Stomach smooth muscle (tissue), 2 donors: ENCODE measurements at regions not wholly inside any gene's neighbourhood (a gene's known extent, or its start where the extent isn't known, plus 50 kb on each side); places are given as distances from the start of the nearest gene placed in this dataset.

Source experiments
- H3K27ac ChIP-seq: one replicate; pipeline ENCODE4 v1.7.0; 2013; ENCODE audit warnings: mild to moderate bottlenecking, low read length, inconsistent platforms
- H3K27me3 ChIP-seq, 2 donors: one replicate each; pipeline ENCODE4 v1.7.0; 2013; ENCODE audit warnings: low read length in 2 of 2; ENCODE audit not compliant: insufficient read depth in 2 of 2, control insufficient read depth in 1 of 2
- H3K36me3 ChIP-seq, 2 donors: one replicate each; pipeline ENCODE4 v1.7.0; 2013; ENCODE audit warnings: low read length in 2 of 2; ENCODE audit not compliant: control insufficient read depth in 2 of 2, insufficient read depth in 2 of 2
- H3K4me1 ChIP-seq: one replicate; pipeline ENCODE4 v1.7.0; 2013; ENCODE audit warnings: low read length; ENCODE audit not compliant: control insufficient read depth, insufficient read depth
- H3K4me3 ChIP-seq, 2 donors: one replicate each; pipeline ENCODE4 v1.7.0; 2013; ENCODE audit warnings: low read length in 2 of 2
- H3K9ac ChIP-seq, 2 donors: one replicate each; pipeline ENCODE4 v1.7.0; 2013; ENCODE audit warnings: low read length in 2 of 2, mild to moderate bottlenecking in 1 of 2
- H3K9me3 ChIP-seq, 2 donors: one replicate each; pipeline ENCODE4 v1.7.0; 2013; ENCODE audit warnings: low read length in 2 of 2; ENCODE audit not compliant: control insufficient read depth in 2 of 2
- donor health status: healthy.
- donor health status: Pancreatic carcinoma.

GRCh38 chr4:141575884-141576283, 60.5 kb upstream of the IL15 start:
- no peaks in the 10 kb centered on the region for H3K9me3 ChIP-seq
- no peak overlapping the region for H3K9ac ChIP-seq
- H3K27ac ChIP-seq, result no peak overlapping the region
- no peaks in the 10 kb centered on the region for H3K27me3 ChIP-seq
- H3K4me3 ChIP-seq, result no peak overlapping the region
- H3K4me1 ChIP-seq, result no peaks in the 10 kb centered on the region
- no peaks in the 10 kb centered on the region for H3K36me3 ChIP-seq

- Histone ChIP-seq H3K9me3 (no peaks in the 10 kb centered on the region), H3K27ac (no peak overlapping the region), H3K9ac (no peak overlapping the region), H3K36me3 (no peaks in the 10 kb centered on the region), H3K27me3 (no peaks in the 10 kb centered on the region), H3K4me3 (no peak overlapping the region), H3K4me1 (no peaks in the 10 kb centered on the region)
Measured at GRCh38 chr4:141576585-141577110, 59.7 kb upstream of the IL15 start.

- no peaks in the 10 kb centered on the region for H3K36me3 ChIP-seq
- H3K9me3 ChIP-seq, result no peaks in the 10 kb centered on the region
- no peak overlapping the region for H3K27ac ChIP-seq
- no peaks in the 10 kb centered on the region for H3K27me3 ChIP-seq
- no peak overlapping the region for H3K4me3 ChIP-seq
- no peak overlapping the region for H3K9ac ChIP-seq
- H3K4me1 ChIP-seq, result no peaks in the 10 kb centered on the region
Measured at GRCh38 chr4:141578451-141578850, 57.9 kb upstream of the IL15 start.

- Histone ChIP-seq H3K4me1 (no peaks in the 10 kb centered on the region), H3K9ac (no peak overlapping the region), H3K4me3 (no peak overlapping the region), H3K36me3 (no peaks in the 10 kb centered on the region), H3K9me3 (no peaks in the 10 kb centered on the region), H3K27ac (no peak overlapping the region), H3K27me3 (no peaks in the 10 kb centered on the region)
Measured at GRCh38 chr4:141580523-141580922, 55.9 kb upstream of the IL15 start.
